ENCODE measurements at regions not wholly inside any gene's neighbourhood (a gene's known extent, or its start where the extent isn't known, plus 50 kb on each side); places are given as distances from the start of the nearest gene placed in this dataset.
A peak's percentile ranks its signal among the peaks of the same experiment; 100 is the strongest.

DNA sequence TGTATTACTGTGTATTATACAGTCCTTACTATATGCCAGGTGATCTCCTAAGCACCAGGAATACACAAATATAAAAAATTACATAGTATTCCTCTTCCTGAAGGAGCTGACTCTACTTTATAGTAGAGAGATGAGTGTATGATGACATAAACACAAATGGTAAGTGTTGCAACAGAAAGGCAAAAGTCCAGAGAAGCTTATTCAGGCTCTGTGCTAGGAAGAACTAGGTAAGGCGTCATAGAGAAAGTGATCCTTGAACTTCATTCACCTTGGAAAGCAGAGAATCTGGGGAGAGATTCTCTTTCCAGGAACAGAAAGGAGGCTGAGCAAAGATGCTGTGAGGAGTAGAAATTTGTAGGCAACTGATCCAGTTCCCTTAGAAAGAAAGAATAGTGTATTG, 115.0 kb upstream of the KCNIP4 start:
- Histone ChIP-seq H3K27me3 (ENCODE audit: insufficient read depth, low read length) (no peaks in the 10 kb centered on the region), H3K9ac (ENCODE audit: low read depth, low read length) (no peak overlapping the region), H3K4me1 (ENCODE audit: insufficient read depth, low read length) (no peaks in the 10 kb centered on the region), H3K4me3 (ENCODE audit: low read length) (no peak overlapping the region), H3K9me3 (ENCODE audit: insufficient read depth, low read depth, low read length) (no peaks in the 10 kb centered on the region), H3K36me3 (ENCODE audit: insufficient read depth, low read depth, low read length) (no peaks in the 10 kb centered on the region), H3K27ac (ENCODE audit: low read length) (no peak overlapping the region)

GRCh38 chr4:22062676-22063075, 114.1 kb upstream of the KCNIP4 start:
- Histone ChIP-seq H3K4me1 (ENCODE audit: insufficient read depth, low read length) (no peaks in the 10 kb centered on the region), H3K27ac (ENCODE audit: low read length) (no peak overlapping the region), H3K9me3 (ENCODE audit: insufficient read depth, low read depth, low read length) (no peaks in the 10 kb centered on the region; the same call in 1 of the 2 replicates), H3K4me3 (ENCODE audit: low read length) (no peak overlapping the region), H3K36me3 (ENCODE audit: insufficient read depth, low read depth, low read length) (no peaks in the 10 kb centered on the region), H3K9ac (ENCODE audit: low read depth, low read length) (no peak overlapping the region), H3K27me3 (ENCODE audit: insufficient read depth, low read length) (no peaks in the 10 kb centered on the region)

GRCh38 chr4:22055954-22056353, 107.4 kb upstream of the KCNIP4 start:
- H3K27me3 ChIP-seq (ENCODE audit: insufficient read depth, low read length), result no peaks in the 10 kb centered on the region
- H3K9me3 ChIP-seq (ENCODE audit: insufficient read depth, low read depth, low read length), result no peaks in the 10 kb centered on the region; the same call in 1 of the 2 replicates
- H3K9ac ChIP-seq (ENCODE audit: low read depth, low read length), result no peak overlapping the region
- no peaks in the 10 kb centered on the region for H3K36me3 ChIP-seq (ENCODE audit: insufficient read depth, low read depth, low read length)
- H3K27ac ChIP-seq (ENCODE audit: low read length), result no peak overlapping the region
- H3K4me3 ChIP-seq (ENCODE audit: low read length), result no peak overlapping the region
- no peaks in the 10 kb centered on the region for H3K4me1 ChIP-seq (ENCODE audit: insufficient read depth, low read length)

DNA sequence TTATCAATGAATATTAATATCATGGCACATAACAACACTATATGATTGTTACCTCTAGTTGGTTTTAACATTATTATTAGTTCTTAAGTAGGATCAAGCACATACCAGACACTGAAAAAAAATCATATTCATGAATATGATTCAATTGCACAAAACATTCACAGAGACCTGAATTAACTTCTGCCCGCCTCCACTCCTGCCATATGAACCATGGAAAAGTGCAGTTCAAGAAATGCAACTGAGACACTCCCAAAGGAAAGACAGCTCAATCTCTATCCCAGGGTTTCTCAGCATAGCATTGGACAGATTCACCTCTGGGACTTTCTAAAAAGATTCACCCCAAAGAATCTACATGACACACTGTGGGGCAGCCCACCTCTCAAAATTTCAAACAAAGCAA, 103.5 kb upstream of the KCNIP4 start:
- Histone ChIP-seq H3K4me1 (ENCODE audit: insufficient read depth, low read length) (no peaks in the 10 kb centered on the region), H3K27me3 (ENCODE audit: insufficient read depth, low read length) (no peaks in the 10 kb centered on the region), H3K4me3 (ENCODE audit: low read length) (no peak overlapping the region), H3K27ac (ENCODE audit: low read length) (no peak overlapping the region), H3K9me3 (ENCODE audit: insufficient read depth, low read depth, low read length) (no peaks in the 10 kb centered on the region), H3K36me3 (ENCODE audit: insufficient read depth, low read depth, low read length) (no peaks in the 10 kb centered on the region), H3K9ac (ENCODE audit: low read depth, low read length) (no peak overlapping the region)

DNA sequence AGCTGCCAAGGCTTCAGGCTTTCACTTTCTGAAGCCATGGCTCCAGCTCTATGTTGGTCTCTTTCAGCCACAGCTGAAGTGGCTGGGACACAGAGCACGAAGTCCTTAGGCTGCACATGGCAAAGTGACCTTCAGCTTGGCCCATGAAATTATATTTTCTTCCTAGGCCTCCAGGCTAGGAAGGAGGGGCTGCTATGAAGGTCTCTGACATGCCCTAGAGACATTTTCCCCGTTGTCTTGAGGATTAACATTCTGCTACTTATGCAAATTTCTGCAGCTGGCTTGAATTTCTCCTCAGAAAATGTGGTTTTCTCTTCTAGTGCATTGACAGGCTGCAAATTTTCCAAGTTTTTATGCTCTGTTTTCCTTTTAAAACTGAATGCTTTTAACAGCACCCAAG, 99.8 kb upstream of the KCNIP4 start:
- Histone ChIP-seq H3K27me3 (ENCODE audit: insufficient read depth, low read length) (no peaks in the 10 kb centered on the region), H3K4me3 (ENCODE audit: low read length) (no peak overlapping the region), H3K27ac (ENCODE audit: low read length) (no peak overlapping the region), H3K36me3 (ENCODE audit: insufficient read depth, low read depth, low read length) (no peaks in the 10 kb centered on the region), H3K4me1 (ENCODE audit: insufficient read depth, low read length) (no peaks in the 10 kb centered on the region), H3K9me3 (ENCODE audit: insufficient read depth, low read depth, low read length) (no peaks in the 10 kb centered on the region), H3K9ac (ENCODE audit: low read depth, low read length) (no peak overlapping the region)

DNA sequence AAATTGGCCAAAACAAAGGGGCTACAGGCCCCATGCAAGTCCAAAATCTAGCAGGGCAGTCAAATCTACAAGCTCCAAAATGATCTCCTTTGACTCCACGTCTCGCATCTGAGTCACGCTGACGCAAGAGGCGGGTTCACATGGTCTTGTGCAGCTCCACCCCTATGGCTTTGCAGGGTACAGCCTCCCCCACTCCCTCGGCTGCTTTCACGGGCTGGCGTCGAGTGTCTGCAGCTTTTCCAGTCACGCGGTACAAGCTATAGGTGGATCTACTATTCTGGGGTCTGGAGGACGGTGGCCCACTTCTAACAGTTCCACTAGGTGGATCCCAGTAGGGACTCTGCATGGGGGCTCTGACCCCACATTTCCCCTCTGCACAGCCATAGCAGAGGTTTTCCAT, 99.2 kb upstream of the KCNIP4 start:
- Histone ChIP-seq H3K4me3 (ENCODE audit: low read length) (no peak overlapping the region), H3K4me1 (ENCODE audit: insufficient read depth, low read length) (no peaks in the 10 kb centered on the region), H3K9ac (ENCODE audit: low read depth, low read length) (no peak overlapping the region), H3K36me3 (ENCODE audit: insufficient read depth, low read depth, low read length) (no peaks in the 10 kb centered on the region), H3K27ac (ENCODE audit: low read length) (no peak overlapping the region), H3K27me3 (ENCODE audit: insufficient read depth, low read length) (no peaks in the 10 kb centered on the region), H3K9me3 (ENCODE audit: insufficient read depth, low read depth, low read length) (no peaks in the 10 kb centered on the region)

DNA sequence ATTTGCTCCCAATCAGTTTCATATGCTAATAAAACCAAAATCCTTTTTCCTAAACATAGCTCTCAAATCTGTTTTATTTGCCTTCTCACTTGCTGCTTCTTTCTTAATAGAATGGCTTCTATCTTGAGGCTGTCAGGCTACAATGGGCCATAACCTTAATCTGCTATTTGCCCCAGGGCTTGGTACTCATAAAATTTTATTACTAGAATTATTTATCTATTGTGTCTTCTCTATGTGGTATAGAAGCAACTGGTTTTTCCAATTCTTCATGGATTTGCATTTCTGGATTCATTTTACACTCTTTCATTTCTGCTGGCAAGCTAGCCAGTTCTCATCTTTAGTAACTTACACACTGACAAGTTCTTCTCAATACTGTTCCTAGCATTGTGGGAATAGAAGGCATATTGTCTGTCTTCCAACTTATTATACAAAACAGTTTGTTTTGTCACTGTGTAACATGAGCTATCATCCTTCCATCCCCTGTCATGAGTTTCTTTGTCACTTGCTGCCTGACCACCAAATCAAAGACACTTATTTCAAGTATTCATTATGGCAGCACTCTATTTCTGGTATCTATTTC, 96.6 kb upstream of the KCNIP4 start:
- Histone ChIP-seq H3K9me3 (ENCODE audit: insufficient read depth, low read depth, low read length) (peaks cover 6% of the 10 kb centered on the region; the same call in 1 of the 2 replicates), H3K4me3 (ENCODE audit: low read length) (no peak overlapping the region), H3K4me1 (ENCODE audit: insufficient read depth, low read length) (no peaks in the 10 kb centered on the region), H3K36me3 (ENCODE audit: insufficient read depth, low read depth, low read length) (no peaks in the 10 kb centered on the region), H3K27me3 (ENCODE audit: insufficient read depth, low read length) (no peaks in the 10 kb centered on the region), H3K27ac (ENCODE audit: low read length) (no peak overlapping the region), H3K9ac (ENCODE audit: low read depth, low read length) (no peak overlapping the region)

GRCh38 chr4:22031423-22031822, 82.9 kb upstream of the KCNIP4 start:
- Histone ChIP-seq H3K27ac (ENCODE audit: low read length) (no peak overlapping the region), H3K9me3 (ENCODE audit: insufficient read depth, low read depth, low read length) (peaks cover 1% of the 10 kb centered on the region; the same call in 1 of the 2 replicates), H3K4me1 (ENCODE audit: insufficient read depth, low read length) (peaks cover 6% of the 10 kb centered on the region; the same call in 1 of the 2 replicates), H3K27me3 (ENCODE audit: insufficient read depth, low read length) (no peaks in the 10 kb centered on the region), H3K36me3 (ENCODE audit: insufficient read depth, low read depth, low read length) (no peaks in the 10 kb centered on the region), H3K4me3 (ENCODE audit: low read length) (no peak overlapping the region), H3K9ac (ENCODE audit: low read depth, low read length) (no peak overlapping the region)

GRCh38 chr4:22030881-22031280, 82.3 kb upstream of the KCNIP4 start:
- peaks cover 6% of the 10 kb centered on the region; the same call in 1 of the 2 replicates for H3K4me1 ChIP-seq (ENCODE audit: insufficient read depth, low read length)
- H3K27ac ChIP-seq (ENCODE audit: low read length), result no peak overlapping the region
- no peaks in the 10 kb centered on the region for H3K36me3 ChIP-seq (ENCODE audit: insufficient read depth, low read depth, low read length)
- H3K9me3 ChIP-seq (ENCODE audit: insufficient read depth, low read depth, low read length), result peaks cover 4% of the 10 kb centered on the region; the same call in 1 of the 2 replicates
- no peak overlapping the region for H3K9ac ChIP-seq (ENCODE audit: low read depth, low read length)
- H3K4me3 ChIP-seq (ENCODE audit: low read length), result no peak overlapping the region
- no peaks in the 10 kb centered on the region for H3K27me3 ChIP-seq (ENCODE audit: insufficient read depth, low read length)

GRCh38 chr4:22030307-22030706, 81.7 kb upstream of the KCNIP4 start:
- H3K4me1 ChIP-seq (ENCODE audit: insufficient read depth, low read length), result peaks cover 6% of the 10 kb centered on the region; the same call in 1 of the 2 replicates
- H3K27ac ChIP-seq (ENCODE audit: low read length), result no peak overlapping the region
- no peaks in the 10 kb centered on the region for H3K27me3 ChIP-seq (ENCODE audit: insufficient read depth, low read length)
- H3K9ac ChIP-seq (ENCODE audit: low read depth, low read length), result no peak overlapping the region
- no peak overlapping the region; the same call in 1 of the 2 replicates for H3K4me3 ChIP-seq (ENCODE audit: low read length)
- no peaks in the 10 kb centered on the region for H3K36me3 ChIP-seq (ENCODE audit: insufficient read depth, low read depth, low read length)
- H3K9me3 ChIP-seq (ENCODE audit: insufficient read depth, low read depth, low read length), result peaks cover 4% of the 10 kb centered on the region; the same call in 1 of the 2 replicates

DNA sequence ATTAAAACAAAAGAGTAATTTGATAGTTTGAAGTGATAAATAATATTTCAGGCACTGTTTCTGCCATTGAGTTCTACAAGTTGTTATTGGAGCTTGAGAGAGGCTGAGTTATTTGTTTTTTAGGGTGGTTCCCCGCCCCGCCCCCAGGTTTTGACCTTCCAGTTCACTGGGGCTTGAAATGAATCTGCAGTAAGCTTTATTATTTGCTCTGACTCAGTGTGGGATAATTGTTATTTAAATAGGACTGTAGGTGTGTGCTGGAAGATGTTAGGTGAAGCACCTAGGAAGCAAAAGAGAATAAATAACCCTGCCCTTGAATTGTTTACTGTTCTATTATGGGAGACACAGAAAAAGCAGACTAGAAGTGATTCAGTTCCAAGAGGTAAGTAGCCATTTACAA, 81.2 kb upstream of the KCNIP4 start:
- H3K27me3 ChIP-seq (ENCODE audit: insufficient read depth, low read length), result no peaks in the 10 kb centered on the region
- H3K9ac ChIP-seq (ENCODE audit: low read depth, low read length), result no peak overlapping the region
- H3K27ac ChIP-seq (ENCODE audit: low read length), result no peak overlapping the region
- peaks cover 4% of the 10 kb centered on the region; the same call in 1 of the 2 replicates for H3K9me3 ChIP-seq (ENCODE audit: insufficient read depth, low read depth, low read length)
- peaks cover 6% of the 10 kb centered on the region; the same call in 1 of the 2 replicates for H3K4me1 ChIP-seq (ENCODE audit: insufficient read depth, low read length)
- H3K4me3 ChIP-seq (ENCODE audit: low read length), result peak overlapping the region; percentile 31; the same call in 1 of the 2 replicates
- no peaks in the 10 kb centered on the region for H3K36me3 ChIP-seq (ENCODE audit: insufficient read depth, low read depth, low read length)

DNA sequence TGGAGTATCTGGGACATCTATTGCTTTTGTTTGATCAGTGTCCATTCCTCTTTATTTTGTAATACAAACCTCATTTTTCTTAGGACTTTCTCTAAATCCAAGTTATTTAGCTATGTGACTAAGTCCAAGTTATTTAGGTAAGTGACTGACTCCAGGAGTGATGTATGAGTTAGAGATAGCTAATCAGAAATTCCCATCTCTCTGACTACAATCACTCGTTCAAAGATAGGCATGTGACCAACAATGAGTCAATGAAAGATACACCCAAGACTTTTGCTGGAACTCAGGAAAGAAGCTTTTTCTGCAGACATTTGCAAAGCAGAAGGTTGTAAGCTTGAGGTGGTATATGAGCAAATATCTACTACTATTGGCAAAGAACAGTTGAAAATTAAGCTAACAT, 72.5 kb upstream of the KCNIP4 start:
- Histone ChIP-seq H3K9me3 (ENCODE audit: insufficient read depth, low read depth, low read length) (no peaks in the 10 kb centered on the region), H3K36me3 (ENCODE audit: insufficient read depth, low read depth, low read length) (no peaks in the 10 kb centered on the region), H3K9ac (ENCODE audit: low read depth, low read length) (no peak overlapping the region), H3K4me3 (ENCODE audit: low read length) (no peak overlapping the region), H3K27ac (ENCODE audit: low read length) (no peak overlapping the region), H3K4me1 (ENCODE audit: insufficient read depth, low read length) (no peaks in the 10 kb centered on the region), H3K27me3 (ENCODE audit: insufficient read depth, low read length) (no peaks in the 10 kb centered on the region)
